Activated T-helper 17 cell treated with anti-CD3 and anti-CD28 coated beads, Interleukin-2, amount 50 U/mL, for 72 hours (primary cell): ENCODE measurements at regions not wholly inside any gene's neighbourhood (a gene's known extent, or its start where the extent isn't known, plus 50 kb on each side); places are given as distances from the start of the nearest gene placed in this dataset.
"Not testable (repeated sequence)": the region's sequence is repeated elsewhere in the genome, so short reads cannot be mapped to it uniquely, and the experiment has no call there.

ENCODE experiments used
- ATAC-seq: fragments of 150-1000 bp; cut with Tn5 transposase; replicated peaks from 2 replicates; pipeline ENCODE4 v1.10.0; 2021; ENCODE audit warnings: mild to moderate bottlenecking, moderate library complexity
- H3K27ac Mint-ChIP-seq: one replicate; pipeline ENCODE4 v1.8.0; 2022; ENCODE audit warnings: mixed read lengths
- H3K27me3 Mint-ChIP-seq: one replicate; pipeline ENCODE4 v1.8.0; 2022; ENCODE audit warnings: mixed read lengths
- H3K36me3 Mint-ChIP-seq: one replicate; pipeline ENCODE4 v1.8.0; 2022; ENCODE audit warnings: low read depth, mild to moderate bottlenecking, mixed read lengths
- H3K4me1 Mint-ChIP-seq: one replicate; pipeline ENCODE4 v1.8.0; 2022; ENCODE audit warnings: mixed read lengths
- H3K4me3 Mint-ChIP-seq: one replicate; pipeline ENCODE4 v1.8.0; 2022; ENCODE audit warnings: mild to moderate bottlenecking, mixed read lengths
- H3K9me3 Mint-ChIP-seq: one replicate; pipeline ENCODE4 v1.8.0; 2022; ENCODE audit warnings: mixed read lengths

GRCh38 chr2:51919395-51919794 lies 887.5 kb upstream of the NRXN1 start:
- Mint-ChIP-seq H3K9me3 (peaks cover 16% of the 10 kb centered on the region), H3K36me3 (no peaks in the 10 kb centered on the region), H3K27me3 (no peaks in the 10 kb centered on the region), H3K4me3 (no peak overlapping the region), H3K27ac (no peak overlapping the region), H3K4me1 (no peaks in the 10 kb centered on the region)
- ATAC-seq = no peak

- ATAC-seq = no peak
- H3K4me1 Mint-ChIP-seq = no peaks in the 10 kb centered on the region
- no peaks in the 10 kb centered on the region for H3K36me3 Mint-ChIP-seq
- H3K27ac Mint-ChIP-seq = no peak overlapping the region
- H3K27me3 Mint-ChIP-seq = no peaks in the 10 kb centered on the region
- no peak overlapping the region for H3K4me3 Mint-ChIP-seq
- peaks cover 19% of the 10 kb centered on the region for H3K9me3 Mint-ChIP-seq
Observed at GRCh38 chr2:51918113-51918512, 886.2 kb upstream of the NRXN1 start.

GRCh38 chr2:51903728-51904127 lies 871.8 kb upstream of the NRXN1 start:
- H3K36me3 Mint-ChIP-seq = no peaks in the 10 kb centered on the region
- H3K4me3 Mint-ChIP-seq = no peak overlapping the region
- peaks cover 4% of the 10 kb centered on the region for H3K9me3 Mint-ChIP-seq
- H3K27me3 Mint-ChIP-seq = no peaks in the 10 kb centered on the region
- H3K27ac Mint-ChIP-seq = no peak overlapping the region
- ATAC-seq = no peak
- no peaks in the 10 kb centered on the region for H3K4me1 Mint-ChIP-seq

- Mint-ChIP-seq H3K27ac (no peak overlapping the region), H3K27me3 (no peaks in the 10 kb centered on the region), H3K9me3 (peaks cover 4% of the 10 kb centered on the region), H3K4me1 (no peaks in the 10 kb centered on the region), H3K36me3 (no peaks in the 10 kb centered on the region), H3K4me3 (no peak overlapping the region)
- ATAC-seq = no peak
Observed at GRCh38 chr2:51899643-51900042, 867.7 kb upstream of the NRXN1 start.

- H3K27ac Mint-ChIP-seq, H3K27me3 Mint-ChIP-seq, H3K4me3 Mint-ChIP-seq, ATAC-seq, H3K4me1 Mint-ChIP-seq, H3K36me3 Mint-ChIP-seq: not testable (repeated sequence)
- H3K9me3 Mint-ChIP-seq = peaks cover 13% of the 10 kb centered on the region
Observed at GRCh38 chr2:51894584-51894983, 862.7 kb upstream of the NRXN1 start.

GRCh38 chr2:51888120-51888519 lies 856.2 kb upstream of the NRXN1 start:
- no peak for ATAC-seq
- H3K27ac Mint-ChIP-seq = no peak overlapping the region
- H3K9me3 Mint-ChIP-seq = peaks cover 11% of the 10 kb centered on the region
- no peak overlapping the region for H3K4me3 Mint-ChIP-seq
- H3K36me3 Mint-ChIP-seq = no peaks in the 10 kb centered on the region
- no peaks in the 10 kb centered on the region for H3K27me3 Mint-ChIP-seq
- no peaks in the 10 kb centered on the region for H3K4me1 Mint-ChIP-seq

- ATAC-seq = no peak
- H3K4me3 Mint-ChIP-seq = no peak overlapping the region
- peaks cover 9% of the 10 kb centered on the region for H3K9me3 Mint-ChIP-seq
- no peaks in the 10 kb centered on the region for H3K27me3 Mint-ChIP-seq
- H3K27ac Mint-ChIP-seq = no peak overlapping the region
- no peaks in the 10 kb centered on the region for H3K36me3 Mint-ChIP-seq
- H3K4me1 Mint-ChIP-seq = no peaks in the 10 kb centered on the region
Observed at GRCh38 chr2:51881673-51882072, 849.7 kb upstream of the NRXN1 start.

- Mint-ChIP-seq H3K36me3 (no peaks in the 10 kb centered on the region), H3K4me1 (no peaks in the 10 kb centered on the region), H3K27ac (no peak overlapping the region), H3K27me3 (no peaks in the 10 kb centered on the region), H3K4me3 (no peak overlapping the region), H3K9me3 (peaks cover 11% of the 10 kb centered on the region)
- no peak for ATAC-seq
Observed at GRCh38 chr2:51880153-51880552, 848.2 kb upstream of the NRXN1 start.

GRCh38 chr2:51866361-51866760 lies 834.4 kb upstream of the NRXN1 start:
- H3K27ac Mint-ChIP-seq = no peak overlapping the region
- no peak for ATAC-seq
- no peak overlapping the region for H3K4me3 Mint-ChIP-seq
- peaks cover 3% of the 10 kb centered on the region for H3K9me3 Mint-ChIP-seq
- H3K36me3 Mint-ChIP-seq = no peaks in the 10 kb centered on the region
- H3K27me3 Mint-ChIP-seq = no peaks in the 10 kb centered on the region
- no peaks in the 10 kb centered on the region for H3K4me1 Mint-ChIP-seq

GRCh38 chr2:51859260-51859659 lies 827.3 kb upstream of the NRXN1 start:
- Mint-ChIP-seq H3K4me1 (no peaks in the 10 kb centered on the region), H3K27me3 (no peaks in the 10 kb centered on the region), H3K36me3 (no peaks in the 10 kb centered on the region), H3K27ac (no peak overlapping the region), H3K9me3 (peaks cover 8% of the 10 kb centered on the region), H3K4me3 (no peak overlapping the region)
- ATAC-seq = no peak

GRCh38 chr2:51855683-51856082 lies 823.8 kb upstream of the NRXN1 start:
- Mint-ChIP-seq H3K4me1 (no peaks in the 10 kb centered on the region), H3K27ac (no peak overlapping the region), H3K36me3 (no peaks in the 10 kb centered on the region), H3K9me3 (peaks cover 8% of the 10 kb centered on the region), H3K27me3 (no peaks in the 10 kb centered on the region), H3K4me3 (no peak overlapping the region)
- ATAC-seq = no peak

- ATAC-seq = no peak
- Mint-ChIP-seq H3K9me3 (peaks cover 14% of the 10 kb centered on the region), H3K4me1 (no peaks in the 10 kb centered on the region)
Observed at GRCh38 chr2:51846796-51847195, 814.9 kb upstream of the NRXN1 start.

GRCh38 chr2:51846018-51846417 lies 814.1 kb upstream of the NRXN1 start:
- H3K27me3 Mint-ChIP-seq = no peaks in the 10 kb centered on the region
- ATAC-seq = no peak
- H3K4me3 Mint-ChIP-seq = no peak overlapping the region
- H3K4me1 Mint-ChIP-seq = no peaks in the 10 kb centered on the region
- H3K36me3 Mint-ChIP-seq = no peaks in the 10 kb centered on the region
- H3K27ac Mint-ChIP-seq = no peak overlapping the region
- peaks cover 14% of the 10 kb centered on the region for H3K9me3 Mint-ChIP-seq

More at GRCh38 chr2:51846796-51847195, 814.9 kb upstream of the NRXN1 start:
- Mint-ChIP-seq H3K4me3 (no peak overlapping the region), H3K27me3 (no peaks in the 10 kb centered on the region), H3K27ac (no peak overlapping the region), H3K36me3 (no peaks in the 10 kb centered on the region)

- Mint-ChIP-seq H3K27ac (no peak overlapping the region), H3K4me1 (no peaks in the 10 kb centered on the region), H3K36me3 (no peaks in the 10 kb centered on the region), H3K9me3 (peaks cover 18% of the 10 kb centered on the region), H3K4me3 (no peak overlapping the region), H3K27me3 (no peaks in the 10 kb centered on the region)
- no peak for ATAC-seq
Observed at GRCh38 chr2:51844596-51844995, 812.7 kb upstream of the NRXN1 start.

- Mint-ChIP-seq H3K27ac (no peak overlapping the region), H3K4me1 (no peaks in the 10 kb centered on the region), H3K9me3 (no peaks in the 10 kb centered on the region), H3K36me3 (no peaks in the 10 kb centered on the region), H3K27me3 (no peaks in the 10 kb centered on the region), H3K4me3 (no peak overlapping the region)
- no peak for ATAC-seq
Observed at GRCh38 chr2:51829477-51829876, 797.5 kb upstream of the NRXN1 start.

- no peak overlapping the region for H3K4me3 Mint-ChIP-seq
- no peak for ATAC-seq
- peaks cover 11% of the 10 kb centered on the region for H3K9me3 Mint-ChIP-seq
- no peaks in the 10 kb centered on the region for H3K36me3 Mint-ChIP-seq
- H3K27ac Mint-ChIP-seq = no peak overlapping the region
- H3K27me3 Mint-ChIP-seq = no peaks in the 10 kb centered on the region
- H3K4me1 Mint-ChIP-seq = no peaks in the 10 kb centered on the region
Observed at GRCh38 chr2:51825823-51826222, 793.9 kb upstream of the NRXN1 start.
